GM23338 (cell line): ENCODE measurements at regions not wholly inside any gene's neighbourhood (a gene's known extent, or its start where the extent isn't known, plus 50 kb on each side); places are given as distances from the start of the nearest gene placed in this dataset.

Source experiments
- ATAC-seq: fragments of 200-7000 bp; cut with Tn5 transposase; 3 replicates; pipeline ENCODE4 v1.9.1; 2020
- DNase-seq: peaks from one replicate; pipeline ENCODE4 v3.0.0-alpha.2; 2015; ENCODE audit warnings: low spot score
- H2AFZ ChIP-seq: fragments of 200-600 bp; sonication (generic); 2 replicates; pipeline ENCODE4 v1.8.0; 2016; ENCODE audit warnings: antibody characterized with exemption, mild to moderate bottlenecking, moderate library complexity
- H3F3A ChIP-seq: fragments of 200-600 bp; sonication (generic); replicated peaks from 2 replicates; pipeline ENCODE4 v1.8.0; 2017; ENCODE audit warnings: antibody characterized with exemption, mixed run types, low read depth
- H3K27ac ChIP-seq: fragments of 200-600 bp; sonication (generic); 2 replicates; pipeline ENCODE4 v1.6.1; 2016; ENCODE audit warnings: low read depth
- H3K27me3 ChIP-seq: fragments of 200-600 bp; sonication (generic); 2 replicates; pipeline ENCODE4 v1.8.0; 2016; ENCODE audit warnings: mild to moderate bottlenecking, mixed run types, moderate library complexity; ENCODE audit not compliant: insufficient read depth
- H3K36me3 ChIP-seq: fragments of 200-600 bp; sonication (generic); 2 replicates; pipeline ENCODE4 v1.8.0; 2016; ENCODE audit warnings: mild to moderate bottlenecking; ENCODE audit not compliant: insufficient read depth
- H3K4me1 ChIP-seq: fragments of 200-600 bp; sonication (generic); 2 replicates; pipeline ENCODE4 v1.8.0; 2016; ENCODE audit warnings: mild to moderate bottlenecking, moderate library complexity; ENCODE audit not compliant: insufficient read depth
- H3K4me2 ChIP-seq: fragments of 200-600 bp; sonication (generic); 2 replicates; pipeline ENCODE4 v1.7.1; 2017; ENCODE audit warnings: mixed run types
- H3K4me3 ChIP-seq: fragments of 200-600 bp; sonication (generic); 2 replicates; pipeline ENCODE4 v1.6.1; 2016; ENCODE audit warnings: mixed run types
- H3K79me2 ChIP-seq: fragments of 200-600 bp; sonication (generic); replicated peaks from 2 replicates; pipeline ENCODE4 v1.8.0; 2017; ENCODE audit warnings: mild to moderate bottlenecking; ENCODE audit not compliant: insufficient read depth
- H3K9me2 ChIP-seq: fragments of 200-600 bp; sonication (generic); 2 replicates; pipeline ENCODE4 v1.8.0; 2017; ENCODE audit not compliant: insufficient read depth
- H4K20me1 ChIP-seq: fragments of 200-600 bp; sonication (generic); replicated peaks from 2 replicates; pipeline ENCODE4 v1.8.0; 2017; ENCODE audit warnings: mild to moderate bottlenecking; ENCODE audit not compliant: insufficient read depth
- H3K27ac Mint-ChIP-seq: 2 replicates; pipeline ENCODE4 v1.8.0; 2020; ENCODE audit warnings: inconsistent platforms, mild to moderate bottlenecking, moderate library complexity, mixed read lengths
- H3K27me3 Mint-ChIP-seq: 3 replicates; pipeline ENCODE4 v1.8.0; 2022; ENCODE audit warnings: low read depth, mild to moderate bottlenecking, moderate library complexity, mixed read lengths, inconsistent platforms; ENCODE audit not compliant: insufficient read depth, poor library complexity
- H3K36me3 Mint-ChIP-seq: 3 replicates; pipeline ENCODE4 v1.8.0; 2021; ENCODE audit warnings: low read depth, mild to moderate bottlenecking, inconsistent platforms, moderate library complexity, mixed read lengths
- H3K4me1 Mint-ChIP-seq: 3 replicates; pipeline ENCODE4 v1.8.0; 2020; ENCODE audit warnings: mild to moderate bottlenecking, inconsistent platforms, mixed read lengths
- H3K4me3 Mint-ChIP-seq: 3 replicates; pipeline ENCODE4 v1.8.0; 2021; ENCODE audit warnings: moderate library complexity, mild to moderate bottlenecking, inconsistent platforms, mixed read lengths
- H3K9me3 Mint-ChIP-seq: 3 replicates; pipeline ENCODE4 v1.8.0; 2020; ENCODE audit warnings: moderate library complexity, mild to moderate bottlenecking, inconsistent platforms, mixed read lengths
- CREB1 ChIP-seq: fragments of 250-450 bp; sonication (Bioruptor Pico); IDR thresholded peaks from 2 replicates; pipeline ENCODE4 v1.5.0; 2020; ENCODE audit warnings: low read depth, mild to moderate bottlenecking, moderate library complexity
- EZH2phosphoT487 ChIP-seq: fragments of 200-600 bp; sonication (generic); IDR thresholded peaks from one replicate; pipeline ENCODE4 v1.8.1; 2018; ENCODE audit warnings: antibody characterized with exemption; ENCODE audit not compliant: unreplicated experiment
- POLR2AphosphoS5 ChIP-seq: IDR thresholded peaks from 2 replicates; pipeline ENCODE4 v1.6.1; 2016; ENCODE audit warnings: antibody characterized with exemption, low read depth
- STAT1 ChIP-seq: IDR thresholded peaks from one replicate; pipeline ENCODE4 v1.6.1; 2016; ENCODE audit warnings: antibody characterized with exemption; ENCODE audit not compliant: unreplicated experiment
- ZNF114 ChIP-seq: fragments of 250-450 bp; sonication (Bioruptor Pico); IDR thresholded peaks from 2 replicates; pipeline ENCODE4 v1.5.0; 2020; ENCODE audit warnings: mild to moderate bottlenecking, moderate library complexity
- ZNF331 ChIP-seq: fragments of 250-450 bp; sonication (Bioruptor Pico); IDR thresholded peaks from 2 replicates; pipeline ENCODE4 v1.5.0; 2020; ENCODE audit warnings: low read depth, mild to moderate bottlenecking, moderate library complexity
- ZNF462 ChIP-seq: fragments of 250-450 bp; sonication (Bioruptor Pico); IDR thresholded peaks from 2 replicates; pipeline ENCODE4 v1.5.0; 2020; ENCODE audit warnings: mild to moderate bottlenecking, moderate library complexity
- TF ChIP-seq, protein P1 (sequence below): IDR thresholded peaks from one replicate; pipeline ENCODE4 v1.6.1; 2018; ENCODE audit warnings: antibody characterized with exemption; ENCODE audit not compliant: unreplicated experiment
- TF ChIP-seq, protein P2 (sequence below): IDR thresholded peaks from 2 replicates; pipeline ENCODE4 v1.6.1; 2016; ENCODE audit warnings: antibody characterized with exemption

GRCh38 chr1:217079584-217079983 lies 356.4 kb upstream of the ESRRG start (continued):
- TF ChIP-seq, protein P1, sequence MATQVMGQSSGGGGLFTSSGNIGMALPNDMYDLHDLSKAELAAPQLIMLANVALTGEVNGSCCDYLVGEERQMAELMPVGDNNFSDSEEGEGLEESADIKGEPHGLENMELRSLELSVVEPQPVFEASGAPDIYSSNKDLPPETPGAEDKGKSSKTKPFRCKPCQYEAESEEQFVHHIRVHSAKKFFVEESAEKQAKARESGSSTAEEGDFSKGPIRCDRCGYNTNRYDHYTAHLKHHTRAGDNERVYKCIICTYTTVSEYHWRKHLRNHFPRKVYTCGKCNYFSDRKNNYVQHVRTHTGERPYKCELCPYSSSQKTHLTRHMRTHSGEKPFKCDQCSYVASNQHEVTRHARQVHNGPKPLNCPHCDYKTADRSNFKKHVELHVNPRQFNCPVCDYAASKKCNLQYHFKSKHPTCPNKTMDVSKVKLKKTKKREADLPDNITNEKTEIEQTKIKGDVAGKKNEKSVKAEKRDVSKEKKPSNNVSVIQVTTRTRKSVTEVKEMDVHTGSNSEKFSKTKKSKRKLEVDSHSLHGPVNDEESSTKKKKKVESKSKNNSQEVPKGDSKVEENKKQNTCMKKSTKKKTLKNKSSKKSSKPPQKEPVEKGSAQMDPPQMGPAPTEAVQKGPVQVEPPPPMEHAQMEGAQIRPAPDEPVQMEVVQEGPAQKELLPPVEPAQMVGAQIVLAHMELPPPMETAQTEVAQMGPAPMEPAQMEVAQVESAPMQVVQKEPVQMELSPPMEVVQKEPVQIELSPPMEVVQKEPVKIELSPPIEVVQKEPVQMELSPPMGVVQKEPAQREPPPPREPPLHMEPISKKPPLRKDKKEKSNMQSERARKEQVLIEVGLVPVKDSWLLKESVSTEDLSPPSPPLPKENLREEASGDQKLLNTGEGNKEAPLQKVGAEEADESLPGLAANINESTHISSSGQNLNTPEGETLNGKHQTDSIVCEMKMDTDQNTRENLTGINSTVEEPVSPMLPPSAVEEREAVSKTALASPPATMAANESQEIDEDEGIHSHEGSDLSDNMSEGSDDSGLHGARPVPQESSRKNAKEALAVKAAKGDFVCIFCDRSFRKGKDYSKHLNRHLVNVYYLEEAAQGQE: no peak

- no peaks in the 10 kb centered on the region for H3K27me3 Mint-ChIP-seq
- Histone ChIP-seq H3F3A (no peaks in the 10 kb centered on the region), H2AFZ (no peak overlapping the region), H3K79me2 (no peaks in the 10 kb centered on the region), H3K9me2 (no peaks in the 10 kb centered on the region), H3K4me3 (no peak overlapping the region), H3K27ac (no peak overlapping the region), H4K20me1 (no peaks in the 10 kb centered on the region), H3K4me2 (no peak overlapping the region), H3K36me3 (no peaks in the 10 kb centered on the region), H3K27me3 (no peaks in the 10 kb centered on the region), H3K4me1 (no peaks in the 10 kb centered on the region)
- H3K4me1 Mint-ChIP-seq: peaks cover 13% of the 10 kb centered on the region; the same call in 2 of the 3 replicates
- TF ChIP-seq ZNF462 (CRISPR knock-in tag) (no peak), ZNF331 (CRISPR knock-in tag) (no peak), ZNF114 (CRISPR knock-in tag) (no peak), EZH2phosphoT487 (no peak), STAT1 (no peak), CREB1 (CRISPR knock-in tag) (no peak), POLR2AphosphoS5 (no peak)
- TF ChIP-seq, protein P1: no peak
- TF ChIP-seq, protein P2, sequence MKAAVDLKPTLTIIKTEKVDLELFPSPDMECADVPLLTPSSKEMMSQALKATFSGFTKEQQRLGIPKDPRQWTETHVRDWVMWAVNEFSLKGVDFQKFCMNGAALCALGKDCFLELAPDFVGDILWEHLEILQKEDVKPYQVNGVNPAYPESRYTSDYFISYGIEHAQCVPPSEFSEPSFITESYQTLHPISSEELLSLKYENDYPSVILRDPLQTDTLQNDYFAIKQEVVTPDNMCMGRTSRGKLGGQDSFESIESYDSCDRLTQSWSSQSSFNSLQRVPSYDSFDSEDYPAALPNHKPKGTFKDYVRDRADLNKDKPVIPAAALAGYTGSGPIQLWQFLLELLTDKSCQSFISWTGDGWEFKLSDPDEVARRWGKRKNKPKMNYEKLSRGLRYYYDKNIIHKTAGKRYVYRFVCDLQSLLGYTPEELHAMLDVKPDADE: no peak
- DNase-seq (no peak), ATAC-seq (no peak)
- H3K9me3 Mint-ChIP-seq: no peaks in the 10 kb centered on the region
- no peak overlapping the region for H3K27ac Mint-ChIP-seq
- H3K36me3 Mint-ChIP-seq: no peaks in the 10 kb centered on the region
- no peak overlapping the region for H3K4me3 Mint-ChIP-seq
Measured at GRCh38 chr1:217078959-217079358, 355.7 kb upstream of the ESRRG start.
